IMR-90 (cell line): ENCODE measurements at regions not wholly inside any gene's neighbourhood (a gene's known extent, or its start where the extent isn't known, plus 50 kb on each side); places are given as distances from the start of the nearest gene placed in this dataset.

ENCODE experiments used
- ATAC-seq: fragments of 200-7000 bp; cut with Tn5 transposase; 2 replicates; pipeline ENCODE4 v1.9.1; 2020; ENCODE audit warnings: low read depth, mild to moderate bottlenecking, moderate library complexity
- BruUV-seq: library from RNA; stranded (reverse); fragments of 400-500 nt; replicated peaks from 2 replicates; lab custom pipeline; 2021; lab: Mats Ljungman, UMichigan
- CTCF ChIA-PET: fragments of 300-600 bp; formaldehyde crosslinking; extraction: SDS; loops from one replicate; lab custom pipeline; 2021; ENCODE audit warnings: antibody characterized with exemption; lab: Yijun Ruan, JAX
- POLR2A ChIA-PET: fragments of 300-600 bp; sonication (Branson Sonifier 250); formaldehyde crosslinking; loops from one replicate; lab custom pipeline; 2022; ENCODE audit warnings: antibody characterized with exemption; ENCODE audit not compliant: unreplicated experiment; lab: Charles Lee
- DNase-seq: peaks from one replicate; pipeline ENCODE4 v3.0.0; 2013
- H2AFZ ChIP-seq: replicated peaks from 2 replicates; pipeline ENCODE3; 2013; ENCODE audit warnings: low read length, mild to moderate bottlenecking; ENCODE audit not compliant: poor library complexity
- H2AK5ac ChIP-seq: 2 replicates; pipeline ENCODE4 v1.6.1; 2013; ENCODE audit warnings: low read depth, low read length, inconsistent platforms
- H2AK9ac ChIP-seq: replicated peaks from 2 replicates; pipeline ENCODE3; 2013; ENCODE audit warnings: mild to moderate bottlenecking, low read depth, low read length, moderate library complexity; ENCODE audit not compliant: poor library complexity
- H2BK120ac ChIP-seq: 2 replicates; pipeline ENCODE4 v1.6.1; 2013; ENCODE audit warnings: low read depth, low read length, inconsistent platforms
- H2BK15ac ChIP-seq: 3 replicates; pipeline ENCODE4 v1.6.1; 2013; ENCODE audit warnings: low read depth, low read length, inconsistent platforms
- H2BK20ac ChIP-seq: 2 replicates; pipeline ENCODE4 v1.6.1; 2013; ENCODE audit warnings: low read depth, mild to moderate bottlenecking, inconsistent platforms, low read length, moderate library complexity
- H2BK5ac ChIP-seq: 2 replicates; pipeline ENCODE4 v1.6.1; 2013; ENCODE audit warnings: mild to moderate bottlenecking, low read depth, low read length, inconsistent platforms; ENCODE audit not compliant: poor library complexity, severe bottlenecking
- H3K14ac ChIP-seq: replicated peaks from 2 replicates; pipeline ENCODE4 v1.6.1; 2013; ENCODE audit warnings: low read depth, low read length, inconsistent platforms
- H3K18ac ChIP-seq: 2 replicates; pipeline ENCODE4 v1.6.1; 2013; ENCODE audit warnings: low read depth, low read length, control low read depth
- H3K23ac ChIP-seq: 2 replicates; pipeline ENCODE4 v1.6.1; 2013; ENCODE audit warnings: low read depth, low read length, inconsistent platforms
- H3K27ac ChIP-seq: 2 replicates; pipeline ENCODE4 v1.5.1; 2013; ENCODE audit warnings: mild to moderate bottlenecking, control low read depth, low read length; ENCODE audit not compliant: insufficient read depth
- H3K27me3 ChIP-seq: 2 replicates; pipeline ENCODE4 v1.6.1; 2013; ENCODE audit warnings: low read length; ENCODE audit not compliant: control insufficient read depth, insufficient read depth
- H3K36me3 ChIP-seq: 2 replicates; pipeline ENCODE4 v1.6.1; 2013; ENCODE audit warnings: low read length, mixed read lengths; ENCODE audit not compliant: control insufficient read depth, insufficient read depth
- H3K4ac ChIP-seq: 2 replicates; pipeline ENCODE4 v1.6.1; 2013; ENCODE audit warnings: low read depth, low read length, inconsistent platforms
- H3K4me1 ChIP-seq: 2 replicates; pipeline ENCODE4 v1.6.1; 2013; ENCODE audit warnings: low read length, mixed read lengths; ENCODE audit not compliant: control insufficient read depth, insufficient read depth
- H3K4me2 ChIP-seq: 2 replicates; pipeline ENCODE4 v1.6.1; 2013; ENCODE audit warnings: low read depth, mild to moderate bottlenecking, control low read depth, low read length, moderate library complexity
- H3K4me3 ChIP-seq: 2 replicates; pipeline ENCODE4 v1.5.1; 2013; ENCODE audit warnings: low read depth, mild to moderate bottlenecking, control low read depth, low read length, moderate library complexity; ENCODE audit not compliant: insufficient read depth
- H3K56ac ChIP-seq: 2 replicates; pipeline ENCODE4 v1.6.1; 2013; ENCODE audit warnings: low read length, inconsistent platforms; ENCODE audit not compliant: insufficient read depth; ENCODE audit errors: extremely low read depth
- H3K79me1 ChIP-seq, 2 experiments: 2 replicates each; pipeline ENCODE4 v1.6.1; 2013; ENCODE audit warnings: low read length in 2 of 2, inconsistent platforms in 1 of 2, low read depth in 1 of 2
- H3K9ac ChIP-seq: 2 replicates; pipeline ENCODE4 v1.6.1; 2013; ENCODE audit warnings: low read depth, low read length, control low read depth
- H3K9me1 ChIP-seq: 2 replicates; pipeline ENCODE4 v1.6.1; 2013; ENCODE audit warnings: low read length, inconsistent platforms; ENCODE audit not compliant: insufficient read depth
- H3K9me3 ChIP-seq: 2 replicates; pipeline ENCODE4 v1.6.1; 2013; ENCODE audit warnings: low read length; ENCODE audit not compliant: control insufficient read depth, insufficient read depth
- H4K20me1 ChIP-seq: 2 replicates; pipeline ENCODE4 v1.6.1; 2013; ENCODE audit warnings: low read length, inconsistent platforms; ENCODE audit not compliant: insufficient read depth
- H4K5ac ChIP-seq: 2 replicates; pipeline ENCODE4 v1.6.1; 2013; ENCODE audit warnings: mild to moderate bottlenecking, low read depth, low read length, control low read depth
- H4K8ac ChIP-seq, 2 experiments: 2 replicates each; pipeline ENCODE4 v1.6.1; 2013; ENCODE audit warnings: low read depth in 2 of 2, low read length in 2 of 2, control low read depth in 1 of 2, inconsistent platforms in 1 of 2
- H4K91ac ChIP-seq: 2 replicates; pipeline ENCODE4 v1.6.1; 2013; ENCODE audit warnings: low read depth, low read length, inconsistent platforms; ENCODE audit not compliant: insufficient read depth
- MAFK ChIP-seq: IDR thresholded peaks from 2 replicates; pipeline ENCODE4 v1.6.1; 2012; ENCODE audit warnings: low read depth, low read length, improper control_type of control experiment
- NFE2L2 ChIP-seq: fragments of 150-350 bp; IDR thresholded peaks from 2 replicates; pipeline ENCODE4 v1.6.1; 2016; ENCODE audit warnings: low read depth, mild to moderate bottlenecking, low read length
- WGBS, 2 experiments: methylation state at CpG; one replicate each; pipeline versions ENCODE4 v1.1.5 to v1.1.7; 2013; ENCODE audit warnings: missing lambda C conversion rate in 2 of 2; ENCODE audit not compliant: insufficient read length in 1 of 2; ENCODE audit errors: extremely low coverage in 2 of 2; 5-methylcytosine and 5-hydroxymethylcytosine counted together
- dilution Hi-C: fragments of 300-500 bp; cut with HindIII; formaldehyde crosslinking; loops from one replicate; pipeline ENCODE4 v1.14.3; 2018; ENCODE audit warnings: low sequenced_read_pairs; ENCODE audit not compliant: unreplicated experiment
- in situ Hi-C: fragments of 300-500 bp; cut with MboI; formaldehyde crosslinking; loops from 3 replicates; pipeline ENCODE4 v1.14.3; 2019; ENCODE audit warnings: low sequenced_read_pairs, inconsistent platforms, mixed read lengths
- intact Hi-C: fragments of 100-400 bp; cut with micrococcal nuclease; formaldehyde crosslinking; loops from 2 replicates; pipeline ENCODE4 v1.10.0; 2022

DNA sequence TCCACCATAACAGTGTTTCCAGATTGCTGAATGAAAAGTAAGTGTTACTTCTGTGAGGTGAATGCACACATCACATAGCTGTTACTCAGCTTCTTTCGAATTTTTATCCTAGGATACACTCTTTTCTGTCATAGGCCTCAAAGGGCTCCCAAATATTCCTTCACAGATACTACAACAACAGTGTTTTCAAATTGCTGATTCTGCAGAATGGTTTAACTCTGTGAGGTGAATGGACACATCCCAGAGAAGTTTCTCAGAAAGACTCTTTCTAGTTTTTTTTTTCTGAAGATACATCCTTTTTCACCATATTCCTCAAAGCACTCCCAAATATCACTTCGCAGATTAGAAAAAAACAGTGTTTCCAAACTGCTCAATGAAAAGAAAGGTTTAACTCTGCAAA is 221.1 kb downstream of the OR4A5 start:
- H2BK20ac ChIP-seq = no peak overlapping the region
- H3K9ac ChIP-seq = no peak overlapping the region
- H3K4me2 ChIP-seq = no peak overlapping the region
- no peak overlapping the region for H4K91ac ChIP-seq
- no peak overlapping the region for H3K4me3 ChIP-seq
- H3K4ac ChIP-seq = no peak overlapping the region
- no peak overlapping the region for H2AFZ ChIP-seq
- H3K79me1 ChIP-seq = no peaks in the 10 kb centered on the region
- H3K14ac ChIP-seq = no peak overlapping the region
- no peak overlapping the region for H2BK5ac ChIP-seq
- no peak overlapping the region for H3K27ac ChIP-seq
- peaks cover 3% of the 10 kb centered on the region for H3K9me3 ChIP-seq
- no peak overlapping the region for H4K5ac ChIP-seq
- no peak for TF ChIP-seq NFE2L2
- TF ChIP-seq MAFK = peak; percentile 70
- H3K27me3 ChIP-seq = no peaks in the 10 kb centered on the region
- H4K8ac ChIP-seq = no peak overlapping the region
- intact Hi-C loops (no loop called here), in situ Hi-C loops (no loop called here), dilution Hi-C loops (no loop called here)
- H2AK5ac ChIP-seq = no peak overlapping the region
- H3K4me1 ChIP-seq = no peaks in the 10 kb centered on the region
- CTCF ChIA-PET = no interaction called here
- no peak for ATAC-seq
- H3K56ac ChIP-seq = no peak overlapping the region
- no peak overlapping the region for H3K23ac ChIP-seq
- no peak for DNase-seq
- H3K36me3 ChIP-seq = no peaks in the 10 kb centered on the region
- H2AK9ac ChIP-seq = no peak overlapping the region
- no peak overlapping the region for H2BK15ac ChIP-seq
- H2BK120ac ChIP-seq = no peak overlapping the region
- WGBS, 2 experiments = no CpG with 5 or more reads among the region's 2 CpGs
- no peaks in the 10 kb centered on the region for H4K20me1 ChIP-seq
- no peaks in the 10 kb centered on the region for H3K9me1 ChIP-seq
- POLR2A ChIA-PET = no interaction called here
- no peak overlapping the region for H3K18ac ChIP-seq
- no TSS peak for BruUV-seq
